Stomach (tissue), 4 donors: ENCODE measurements at regions not wholly inside any gene's neighbourhood (a gene's known extent, or its start where the extent isn't known, plus 50 kb on each side); places are given as distances from the start of the nearest gene placed in this dataset.

Experiments
- CTCF ChIP-seq, 7 experiments: fragments of 450-650 bp in 4 of 7; fragments of 200-600 bp in 3 of 7; sonication (generic) in 3 of 7; IDR thresholded peaks; one replicate each; pipeline ENCODE4 v1.5.1; 2016 to 2019; ENCODE audit warnings: antibody characterized with exemption in 7 of 7, control low read depth in 2 of 7, mild to moderate bottlenecking in 1 of 7
- POLR2AphosphoS5 ChIP-seq, 3 donors: sonication (generic); formaldehyde crosslinking; IDR thresholded peaks; one replicate each; pipeline ENCODE4 v1.6.1; 2016; ENCODE audit warnings: antibody characterized with exemption in 3 of 3

- TF ChIP-seq CTCF (IDR thresholded peaks at IDR 0.05) (no peak), POLR2AphosphoS5 (IDR thresholded peaks at IDR 0.05) (no peak)
These were observed 124.4 kb upstream of the PTBP2 start for GRCh38 chr1:96597218-96597617.
